ENCODE measurements at regions not wholly inside any gene's neighbourhood (a gene's known extent, or its start where the extent isn't known, plus 50 kb on each side); places are given as distances from the start of the nearest gene placed in this dataset.

DNA sequence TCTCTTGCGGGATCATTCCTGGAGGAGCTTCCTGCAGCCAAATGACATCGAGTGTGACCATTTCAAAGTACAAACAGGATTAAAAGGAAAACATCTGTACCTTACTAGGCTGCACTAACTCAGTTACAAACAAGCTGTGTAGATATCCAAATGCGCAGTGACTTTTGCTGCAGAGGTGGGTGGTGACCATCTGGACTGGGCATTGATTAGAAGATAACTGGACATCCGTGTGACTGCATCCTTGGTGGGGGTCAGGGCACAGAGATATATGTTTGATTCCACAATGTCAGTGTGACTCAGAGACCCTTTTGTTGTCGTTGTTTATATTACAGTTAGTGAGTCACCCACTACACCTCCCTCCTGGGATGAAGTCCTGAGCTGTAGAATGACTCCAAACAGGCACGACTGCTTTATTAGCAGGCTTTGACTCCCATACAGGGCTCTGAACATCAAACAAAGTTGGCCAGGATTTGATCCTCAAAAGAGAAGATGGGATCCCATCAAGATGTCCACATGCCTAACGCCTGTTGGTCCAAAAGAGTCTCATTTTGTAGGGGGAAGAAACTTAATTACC is 56.7 kb upstream of the SDK1 start:
- no peak overlapping the region for H3K27ac Mint-ChIP-seq (ENCODE audit: unreplicated experiment)
- H3K27me3 Mint-ChIP-seq (ENCODE audit: insufficient read depth, unreplicated experiment): no peaks in the 10 kb centered on the region
- ChIA-PET CTCF (no interaction called here), POLR2A (no interaction called here)
- Histone ChIP-seq H3K36me3 (ENCODE audit: control insufficient read depth, insufficient read depth, low read length) (no peaks in the 10 kb centered on the region), H3K4me1 (0 out of 2 replicates have a peak, but pooled peaks cover 7% of the 10 kb centered on the region), H3K9me3 (peaks cover 13% of the 10 kb centered on the region; the same call in 1 of the 2 replicates), H3K4me3 (ENCODE audit: low read depth, low read length) (no peak overlapping the region), H3K27me3 (replicated peaks; ENCODE audit: control insufficient read depth, insufficient read depth, low read length) (no peaks in the 10 kb centered on the region)
- peaks cover 15% of the 10 kb centered on the region for H3K9me3 Mint-ChIP-seq (ENCODE audit: unreplicated experiment)
- DNase-seq: no peak
- no peak for TF ChIP-seq CTCF (IDR thresholded peaks at IDR 0.05; ENCODE audit: insufficient read depth in 1 of 2, low read depth in 1 of 2, low read length in 1 of 2, severe bottlenecking in 1 of 2, unreplicated experiment in 1 of 2)
- intact Hi-C loops (cut with micrococcal nuclease; ENCODE audit: unreplicated experiment): no loop called here
- H3K36me3 Mint-ChIP-seq (ENCODE audit: insufficient read depth, unreplicated experiment): no peaks in the 10 kb centered on the region
- no peaks in the 10 kb centered on the region for H3K4me1 Mint-ChIP-seq (ENCODE audit: low read depth, unreplicated experiment)
- BruUV-seq (replicated peaks): no TSS peak
- no peak overlapping the region for H3K4me3 Mint-ChIP-seq (ENCODE audit: unreplicated experiment)

DNA sequence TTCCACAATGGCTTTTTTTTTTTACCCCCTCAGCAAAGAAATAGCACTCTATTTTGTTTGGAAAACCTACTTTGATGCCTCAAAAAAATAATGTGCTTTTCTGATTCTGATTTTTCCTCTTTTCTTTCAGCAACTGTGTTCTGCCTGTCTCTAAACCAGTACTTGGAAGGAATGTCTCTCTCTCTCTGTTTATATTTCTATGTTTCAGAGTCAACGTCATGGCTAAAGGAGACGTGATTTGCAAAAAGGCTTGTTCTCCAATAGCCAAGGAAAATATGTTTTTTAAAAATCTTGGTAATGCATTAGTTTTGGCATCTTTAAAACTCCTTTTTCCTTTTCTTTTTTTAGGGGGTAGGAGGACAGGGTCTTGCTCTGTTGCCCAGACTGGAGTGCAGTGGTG is 56.0 kb upstream of the SDK1 start:
- no peak for TF ChIP-seq CTCF (IDR thresholded peaks at IDR 0.05; ENCODE audit: insufficient read depth in 1 of 2, low read depth in 1 of 2, low read length in 1 of 2, severe bottlenecking in 1 of 2, unreplicated experiment in 1 of 2)
- H3K36me3 ChIP-seq (ENCODE audit: control insufficient read depth, insufficient read depth, low read length): no peaks in the 10 kb centered on the region
- CTCF ChIA-PET: no interaction called here
- H3K4me3 Mint-ChIP-seq (ENCODE audit: unreplicated experiment): no peak overlapping the region
- H3K4me3 ChIP-seq (ENCODE audit: low read depth, low read length): no peak overlapping the region
- 0 out of 2 replicates have a peak, but pooled peaks cover 7% of the 10 kb centered on the region for H3K4me1 ChIP-seq
- no TSS peak for BruUV-seq (replicated peaks)
- H3K36me3 Mint-ChIP-seq (ENCODE audit: insufficient read depth, unreplicated experiment): no peaks in the 10 kb centered on the region
- H3K9me3 Mint-ChIP-seq (ENCODE audit: unreplicated experiment): peaks cover 15% of the 10 kb centered on the region
- DNase-seq: no peak
- H3K4me1 Mint-ChIP-seq (ENCODE audit: low read depth, unreplicated experiment): no peaks in the 10 kb centered on the region
- intact Hi-C loops (cut with micrococcal nuclease; ENCODE audit: unreplicated experiment): no loop called here
- no peaks in the 10 kb centered on the region for H3K27me3 ChIP-seq (replicated peaks; ENCODE audit: control insufficient read depth, insufficient read depth, low read length)
- POLR2A ChIA-PET: no interaction called here
- H3K27ac Mint-ChIP-seq (ENCODE audit: unreplicated experiment): no peak overlapping the region
- peaks cover 13% of the 10 kb centered on the region; the same call in 1 of the 2 replicates for H3K9me3 ChIP-seq
- no peaks in the 10 kb centered on the region for H3K27me3 Mint-ChIP-seq (ENCODE audit: insufficient read depth, unreplicated experiment)

DNA sequence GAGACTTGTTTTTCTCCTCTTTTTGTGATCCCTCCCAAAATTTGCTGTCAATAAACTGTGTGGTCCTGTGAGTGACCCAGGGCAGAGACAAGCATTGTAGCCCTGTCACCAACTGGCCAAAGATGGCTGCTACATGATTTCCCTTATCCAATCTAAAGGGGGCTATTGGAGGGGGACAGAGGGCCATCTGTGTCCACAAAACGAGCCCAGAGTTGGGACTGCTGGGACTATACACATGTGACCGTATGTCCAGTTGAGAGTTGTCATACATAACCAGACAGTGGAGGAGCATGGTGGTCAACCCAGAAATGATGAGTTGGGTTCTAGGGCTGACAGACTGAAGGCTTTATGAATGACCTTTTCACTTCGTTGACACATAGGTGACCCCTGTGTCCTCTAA is 55.3 kb upstream of the SDK1 start:
- BruUV-seq (replicated peaks): no TSS peak
- intact Hi-C loops (cut with micrococcal nuclease; ENCODE audit: unreplicated experiment): no loop called here

More for the DNA sequence above, 55.3 kb upstream of the SDK1 start:
- H3K27ac Mint-ChIP-seq (ENCODE audit: unreplicated experiment): no peak overlapping the region
- peaks cover 13% of the 10 kb centered on the region; the same call in 1 of the 2 replicates for H3K9me3 ChIP-seq
- H3K27me3 ChIP-seq (replicated peaks; ENCODE audit: control insufficient read depth, insufficient read depth, low read length): no peaks in the 10 kb centered on the region
- no peaks in the 10 kb centered on the region for H3K36me3 Mint-ChIP-seq (ENCODE audit: insufficient read depth, unreplicated experiment)
- H3K4me1 Mint-ChIP-seq (ENCODE audit: low read depth, unreplicated experiment): no peaks in the 10 kb centered on the region
- H3K9me3 Mint-ChIP-seq (ENCODE audit: unreplicated experiment): peaks cover 15% of the 10 kb centered on the region
- ChIA-PET CTCF (interaction anchor here (0.6 kb wide), 1 partner anchor 47 kb away, joined by 6 read pairs; no protein-coding TSS in a partner anchor), POLR2A (no interaction called here)
- H3K27me3 Mint-ChIP-seq (ENCODE audit: insufficient read depth, unreplicated experiment): no peaks in the 10 kb centered on the region
- no peaks in the 10 kb centered on the region for H3K36me3 ChIP-seq (ENCODE audit: control insufficient read depth, insufficient read depth, low read length)
- DNase-seq: no peak
- TF ChIP-seq CTCF (IDR thresholded peaks at IDR 0.05; ENCODE audit: insufficient read depth in 1 of 2, low read depth in 1 of 2, low read length in 1 of 2, severe bottlenecking in 1 of 2, unreplicated experiment in 1 of 2): no peak
- 0 out of 2 replicates have a peak, but pooled peaks cover 7% of the 10 kb centered on the region for H3K4me1 ChIP-seq
- no peak overlapping the region for H3K4me3 ChIP-seq (ENCODE audit: low read depth, low read length)
- H3K4me3 Mint-ChIP-seq (ENCODE audit: unreplicated experiment): no peak overlapping the region
